HG03103 (cell line): ENCODE measurements at regions not wholly inside any gene's neighbourhood (a gene's known extent, or its start where the extent isn't known, plus 50 kb on each side); places are given as distances from the start of the nearest gene placed in this dataset.

ENCODE experiments used
- ATAC-seq: cut with Tn5 transposase; IDR thresholded peaks from one replicate; pipeline ENCODE4 v1.9.1; 2021; ENCODE audit warnings: low read depth; ENCODE audit not compliant: unreplicated experiment

DNA sequence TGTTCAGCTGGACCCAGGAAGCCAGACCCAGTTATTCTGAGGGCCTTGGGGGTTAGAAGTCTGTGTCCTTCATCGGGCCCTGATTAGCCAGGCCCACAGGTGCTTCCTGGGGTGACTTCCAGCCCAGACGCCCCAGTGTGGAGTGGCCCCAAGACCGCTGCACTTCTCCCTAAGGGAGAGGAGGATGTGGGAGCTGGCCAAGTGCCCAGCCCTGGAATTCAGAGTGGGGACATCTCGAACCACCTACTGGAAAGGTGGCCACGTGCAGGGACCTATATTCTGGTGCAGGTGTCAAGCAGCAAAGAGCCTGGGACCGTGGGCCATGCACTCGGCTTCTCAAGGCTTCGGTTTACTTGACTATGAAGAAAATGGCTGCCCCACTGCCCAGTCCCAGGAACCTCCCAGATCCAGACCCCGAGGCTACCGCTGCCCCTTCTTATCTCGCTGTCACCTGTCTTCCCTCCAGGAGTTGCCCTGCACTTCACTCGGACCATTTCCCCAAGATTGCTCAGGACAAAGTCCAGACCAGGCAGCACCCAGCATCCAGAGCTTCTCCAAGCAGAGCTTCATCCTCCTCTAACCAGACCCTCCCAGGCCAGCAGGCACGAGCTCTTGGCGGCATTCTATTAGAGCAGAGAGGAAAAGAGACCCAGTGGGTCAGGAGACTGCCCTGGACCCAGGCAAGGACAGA lies 142.8 kb upstream of the ID2 start:
- ATAC-seq: no peak

DNA sequence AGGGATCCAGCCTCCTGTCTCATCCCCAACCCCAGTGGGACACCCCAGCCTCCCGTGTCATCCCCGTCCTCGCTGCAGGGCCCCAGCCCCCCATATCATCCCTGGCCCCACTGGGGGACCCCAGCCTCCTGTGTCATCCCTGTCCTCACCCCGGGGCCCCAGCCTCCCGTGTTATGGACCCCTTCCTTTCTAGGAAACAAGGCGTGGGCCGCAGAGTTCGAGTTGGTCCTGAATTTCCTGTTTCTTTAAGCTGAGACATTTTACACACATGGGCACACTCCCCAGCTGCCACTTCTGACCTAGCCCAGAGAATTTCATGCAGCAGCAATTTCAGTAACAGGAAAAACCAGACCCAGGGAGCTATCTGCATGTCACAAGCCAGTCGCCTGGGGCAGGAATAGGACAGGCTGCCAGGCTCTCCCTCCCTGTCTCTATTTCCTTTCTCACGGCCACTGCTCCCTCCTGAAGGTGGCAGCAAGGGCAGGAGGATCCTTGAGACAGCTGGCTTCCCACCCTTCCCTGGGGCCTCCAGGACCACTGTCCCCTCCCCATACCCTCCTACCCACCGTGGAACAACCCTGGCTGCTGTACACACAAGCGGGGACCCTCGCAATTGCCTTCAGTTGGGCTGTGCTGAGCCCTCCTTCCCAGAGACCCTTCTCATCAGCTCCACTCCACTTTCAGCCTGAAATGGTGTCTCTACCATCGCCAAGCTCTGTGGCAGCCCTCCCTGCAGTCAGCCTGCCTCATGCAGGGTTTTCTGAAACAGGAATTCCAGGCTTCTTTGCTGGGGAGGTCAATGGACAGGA lies 141.9 kb upstream of the ID2 start:
- no peak for ATAC-seq

DNA sequence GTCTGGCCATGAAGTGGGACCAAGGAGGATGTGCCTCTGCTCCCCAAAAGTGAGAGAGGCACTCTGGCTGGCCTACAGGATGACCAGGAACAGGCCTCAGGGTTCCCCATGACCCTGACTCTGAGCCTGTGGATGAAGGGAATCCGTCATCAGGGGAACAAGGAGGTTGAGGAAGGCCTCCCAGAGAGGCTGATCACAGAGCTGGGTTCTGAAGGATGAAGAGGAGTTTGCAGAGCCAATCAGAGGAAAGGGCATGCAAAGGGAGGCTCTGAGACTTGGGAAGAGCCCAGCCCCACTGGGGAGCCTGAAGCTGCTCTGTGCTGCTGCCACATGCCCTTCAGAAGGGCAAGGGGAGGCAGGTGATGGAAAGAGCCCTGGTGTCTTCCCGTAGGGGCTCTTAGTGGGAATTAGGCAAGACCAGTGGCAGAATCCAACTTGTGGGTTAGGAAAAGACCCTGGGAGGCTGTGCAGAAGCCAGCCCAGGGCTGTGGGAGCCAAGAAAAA lies 141.3 kb upstream of the ID2 start:
- ATAC-seq: no peak

DNA sequence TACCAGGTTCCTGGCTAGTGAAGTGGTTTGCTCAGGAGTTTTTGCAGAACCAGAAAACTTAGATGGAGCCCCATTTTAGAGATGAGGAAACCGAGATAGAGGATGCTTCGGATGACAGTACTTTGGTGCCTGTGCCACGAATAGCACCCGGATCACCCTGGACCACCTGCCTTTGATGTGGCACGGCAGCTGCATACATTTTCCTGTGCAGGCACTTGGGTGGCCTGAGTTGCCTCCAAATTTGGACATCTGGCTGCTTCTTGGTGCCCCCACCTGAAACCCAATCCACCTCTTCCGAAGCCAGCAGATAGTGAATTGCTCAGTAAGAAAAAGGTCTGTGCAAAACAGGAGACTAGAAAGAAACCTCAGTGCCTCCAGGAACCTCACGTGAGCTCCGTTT lies 140.6 kb upstream of the ID2 start:
- ATAC-seq: no peak

DNA sequence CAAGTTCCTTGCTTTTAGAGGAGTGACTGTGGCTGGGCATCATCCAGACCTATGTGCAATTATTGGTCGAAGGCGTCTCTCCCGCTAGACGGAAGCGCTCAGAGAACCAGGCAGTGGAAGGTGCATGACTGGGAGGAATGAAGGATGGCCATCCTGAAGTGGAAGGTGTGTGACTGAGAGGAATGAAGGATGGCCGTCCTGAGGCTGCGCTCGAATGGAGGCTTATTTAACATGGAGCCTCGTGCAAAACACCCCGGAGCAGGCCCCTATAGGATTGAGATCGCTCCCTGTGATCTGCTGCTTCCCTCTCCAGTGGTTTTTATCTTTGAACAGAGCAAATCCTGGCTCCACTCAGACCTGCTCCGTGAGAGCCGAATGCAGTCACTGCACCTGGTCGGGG lies 140.2 kb upstream of the ID2 start:
- ATAC-seq: no peak

DNA sequence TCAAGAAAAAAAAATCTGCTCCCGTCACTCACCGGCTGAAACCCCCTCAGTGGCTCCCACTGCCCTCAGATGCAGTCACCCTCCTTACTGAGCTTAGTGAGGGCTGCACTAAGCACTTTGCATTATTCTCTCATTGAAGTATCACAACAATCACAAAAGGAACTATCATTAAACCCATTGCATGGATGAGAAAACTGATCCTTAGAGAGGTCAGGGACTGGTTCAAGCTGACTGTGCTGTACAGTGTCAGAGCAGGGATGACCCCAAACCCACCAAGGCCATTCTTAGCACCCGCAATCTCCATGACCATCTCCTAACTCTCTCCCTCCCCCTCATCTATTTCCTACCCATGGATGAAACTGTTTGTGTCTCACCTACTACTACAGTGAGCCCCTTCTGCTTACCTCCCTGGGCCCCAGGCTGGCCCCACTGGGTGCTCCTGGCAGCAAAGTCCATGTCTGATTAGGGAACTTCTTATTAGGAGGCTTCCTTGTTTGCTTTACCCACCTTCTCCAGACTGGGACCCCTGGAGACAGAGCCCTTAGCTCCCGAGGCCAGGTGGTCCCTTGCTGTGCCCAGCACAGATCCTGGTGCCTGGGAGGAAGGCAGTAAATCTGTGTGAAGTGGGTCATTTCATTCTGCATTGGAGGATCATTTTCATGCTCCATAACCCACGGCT lies 139.3 kb upstream of the ID2 start:
- ATAC-seq: no peak

DNA sequence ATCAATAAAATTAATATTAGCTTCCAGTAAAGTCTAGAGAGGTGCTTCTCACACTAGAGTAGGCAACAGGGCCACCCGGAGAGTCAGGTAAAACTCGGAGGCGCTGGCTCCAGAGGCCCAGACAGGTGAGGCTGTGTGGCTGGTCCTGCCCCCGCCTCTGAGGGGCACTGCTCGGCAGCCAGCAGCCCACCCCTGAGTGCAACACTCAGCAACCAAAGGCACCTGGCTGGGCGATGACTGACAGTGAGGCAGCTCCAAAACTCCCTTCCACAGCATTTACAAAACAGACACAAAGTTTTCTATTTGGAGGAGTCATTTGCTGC lies 138.8 kb upstream of the ID2 start:
- ATAC-seq: peak; percentile 2

DNA sequence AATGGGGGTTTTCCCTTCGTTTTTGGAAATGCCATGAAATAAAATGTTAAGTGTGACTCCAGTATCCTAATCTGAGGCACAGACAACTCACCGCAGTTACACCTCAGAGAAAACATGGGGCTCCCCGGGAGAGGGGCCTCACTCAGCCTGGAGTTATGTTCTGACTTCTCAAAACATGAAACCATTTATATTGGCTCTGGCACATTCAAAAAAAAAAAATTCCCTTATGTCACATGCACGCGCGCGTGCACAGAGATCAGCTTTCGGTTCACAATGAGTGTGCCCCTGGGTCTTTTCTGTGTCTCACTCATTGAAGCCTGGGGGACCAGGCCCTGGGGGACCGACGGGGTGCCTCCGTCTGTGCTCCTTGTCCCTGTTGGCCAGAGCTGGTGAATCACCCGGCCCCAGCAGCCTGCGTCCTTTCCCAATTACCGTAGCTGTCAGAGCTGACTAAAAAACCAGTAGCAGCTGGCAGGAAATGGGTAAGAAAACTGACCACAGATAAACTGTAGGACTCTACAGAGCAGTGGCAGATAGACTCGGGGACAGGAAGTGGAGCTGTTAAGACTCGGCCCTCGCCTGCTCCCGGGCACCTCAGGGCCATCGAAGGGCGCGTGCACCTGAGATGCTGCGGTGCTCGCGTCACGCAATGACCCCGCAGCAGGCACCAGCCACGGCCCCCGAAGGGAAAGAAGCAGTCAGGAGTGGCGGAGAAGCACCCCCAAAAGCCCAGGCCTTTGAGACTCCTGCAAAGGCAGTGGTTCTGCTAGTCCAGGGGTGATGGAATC lies 138.3 kb upstream of the ID2 start:
- ATAC-seq: peak; percentile 62

DNA sequence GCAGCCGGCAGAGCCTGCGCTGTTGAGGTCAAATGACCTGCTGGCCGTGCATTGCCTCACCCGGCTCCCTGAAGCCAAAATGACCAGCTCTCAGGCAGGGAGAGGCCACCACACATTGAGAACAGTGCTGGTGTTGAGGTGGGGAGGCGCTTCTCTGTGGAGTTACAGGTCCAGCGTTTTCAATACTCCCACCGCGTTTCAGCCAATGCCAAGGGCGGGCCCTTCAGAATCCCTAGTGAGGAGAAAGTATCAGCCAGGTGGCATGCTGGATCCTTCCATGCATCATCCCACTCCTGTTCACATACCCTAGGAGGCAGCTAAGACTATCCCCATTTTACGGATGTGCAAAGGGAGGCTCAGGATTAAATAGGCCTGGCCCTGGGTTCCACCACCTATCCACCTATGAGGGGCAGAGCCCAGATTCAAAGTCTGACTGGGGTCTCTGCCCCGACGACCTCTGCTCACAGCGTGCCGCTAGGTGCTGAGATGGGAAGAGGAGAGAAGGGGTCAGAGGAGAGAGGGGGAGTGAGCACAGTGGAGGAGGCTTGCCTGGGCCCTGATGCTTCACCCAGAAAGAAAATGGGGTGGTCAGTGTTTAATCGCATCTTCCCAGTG lies 137.6 kb upstream of the ID2 start:
- no peak for ATAC-seq

DNA sequence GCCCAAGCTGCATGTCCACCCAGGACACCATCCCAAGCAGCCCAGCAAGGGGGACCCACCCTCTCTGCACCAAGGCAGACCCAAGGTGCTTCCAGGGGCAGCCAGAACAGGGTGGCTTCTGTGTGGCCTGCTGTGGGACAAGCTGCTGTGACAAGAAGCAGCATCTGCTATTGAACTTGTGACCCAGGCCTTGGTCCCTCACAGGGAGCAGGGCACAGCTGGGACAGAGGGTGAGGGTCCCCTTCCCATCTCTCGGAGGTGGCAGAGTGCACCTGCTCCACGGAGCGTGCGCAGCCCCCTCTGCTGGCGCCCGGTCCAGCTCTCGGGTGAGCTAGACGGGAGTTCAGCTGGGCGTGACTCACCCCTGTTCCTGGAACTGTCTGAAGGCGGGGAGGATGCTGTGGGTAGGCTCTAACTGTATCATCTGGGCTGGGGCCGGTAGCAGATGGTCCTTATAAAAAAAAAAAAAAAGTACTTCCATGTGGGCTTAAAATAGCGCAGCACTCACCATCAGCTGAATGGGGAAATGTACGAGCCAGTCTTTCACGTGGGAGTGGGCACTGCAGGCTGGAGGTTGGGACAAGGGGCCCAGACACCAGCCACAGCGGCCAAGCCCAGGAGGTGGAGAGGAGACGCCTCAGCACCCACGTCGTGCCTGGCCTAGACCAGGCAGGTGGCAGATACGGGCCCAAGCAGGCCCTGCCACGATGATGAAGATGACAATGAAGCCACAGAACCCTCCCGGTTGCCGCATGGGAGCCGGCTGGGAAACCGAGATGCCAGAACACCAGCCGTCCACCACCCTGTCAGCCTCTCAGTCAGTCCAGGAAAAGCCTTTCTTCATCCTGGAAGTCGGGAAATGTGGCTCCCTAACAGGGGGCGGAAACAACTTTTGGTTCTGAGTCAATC lies 136.8 kb upstream of the ID2 start:
- peak; percentile 56 for ATAC-seq

DNA sequence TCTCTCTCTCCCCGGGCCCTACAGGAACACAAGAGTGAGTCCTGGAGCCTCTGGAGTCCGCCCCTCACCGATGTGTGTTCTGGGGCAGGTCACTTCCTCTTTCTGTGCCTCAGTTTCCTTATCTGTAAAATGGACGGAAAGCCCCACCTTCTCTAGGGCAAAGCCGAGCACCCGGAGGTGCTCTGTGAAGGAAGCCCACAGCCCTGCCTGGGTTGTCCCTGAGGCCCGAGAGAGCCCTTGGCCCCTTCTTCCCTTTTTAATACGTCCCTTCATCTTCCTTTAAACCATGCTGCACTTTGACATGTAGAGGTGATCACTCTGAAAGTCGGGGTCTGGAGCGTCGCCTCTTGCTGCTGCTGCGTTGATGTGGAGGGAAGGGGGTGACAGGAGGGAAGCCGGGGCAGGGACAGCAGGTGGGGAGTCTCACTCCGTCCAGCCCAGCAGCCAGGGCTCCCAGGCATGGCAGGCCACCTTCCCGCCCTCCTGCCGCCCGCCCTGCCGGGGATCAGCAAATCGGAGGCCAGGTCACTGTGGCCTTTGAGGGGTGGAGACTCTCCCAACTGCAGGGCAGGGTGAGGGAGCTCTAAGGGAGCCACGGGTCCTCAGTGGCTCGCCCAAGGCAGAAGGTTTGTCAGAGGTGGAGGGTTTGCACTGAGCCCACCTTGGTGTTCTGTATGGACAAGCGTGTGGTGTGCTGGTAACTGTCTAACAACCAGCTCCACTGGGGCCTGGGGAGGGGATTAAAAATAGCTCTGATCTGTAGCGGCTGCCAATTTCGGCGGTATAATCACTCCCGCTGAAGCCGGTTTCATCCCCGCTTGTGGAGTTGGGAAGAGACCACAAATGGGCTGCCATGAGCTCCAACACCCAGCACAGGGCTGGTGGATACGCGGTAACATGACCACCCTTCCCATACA lies 135.9 kb upstream of the ID2 start:
- no peak for ATAC-seq

DNA sequence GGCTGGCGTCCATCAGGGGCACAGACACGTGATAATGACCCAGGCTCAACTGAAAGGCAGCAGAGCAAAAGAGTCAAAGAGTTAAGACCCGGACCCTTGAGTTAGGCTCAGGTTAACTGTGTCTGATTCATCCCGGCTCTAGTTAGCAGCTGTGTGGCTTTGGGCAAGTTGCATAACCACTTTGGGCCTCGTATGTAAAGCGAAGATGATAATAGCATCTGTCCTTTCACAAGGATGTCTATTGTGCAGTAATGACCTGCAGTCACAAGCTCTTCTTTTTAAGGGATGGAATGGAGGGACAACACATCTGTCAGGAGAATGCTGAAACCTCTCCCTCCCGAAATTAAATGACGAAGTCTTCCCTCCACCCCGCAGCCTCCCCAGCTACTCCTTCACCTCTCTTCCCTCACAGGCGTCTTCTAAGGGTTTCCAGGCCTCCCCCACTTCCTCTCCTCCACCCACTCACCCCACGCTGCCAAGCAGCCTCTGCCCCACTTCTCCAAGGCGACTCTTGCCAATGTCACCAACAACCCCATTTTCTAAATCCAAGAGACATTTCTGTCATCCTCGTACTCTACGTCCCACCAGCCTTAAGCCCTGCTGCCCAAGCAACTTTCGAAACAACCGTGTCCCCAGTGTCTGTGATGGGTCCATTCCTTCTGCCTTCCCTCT lies 135.1 kb upstream of the ID2 start:
- ATAC-seq: no peak

DNA sequence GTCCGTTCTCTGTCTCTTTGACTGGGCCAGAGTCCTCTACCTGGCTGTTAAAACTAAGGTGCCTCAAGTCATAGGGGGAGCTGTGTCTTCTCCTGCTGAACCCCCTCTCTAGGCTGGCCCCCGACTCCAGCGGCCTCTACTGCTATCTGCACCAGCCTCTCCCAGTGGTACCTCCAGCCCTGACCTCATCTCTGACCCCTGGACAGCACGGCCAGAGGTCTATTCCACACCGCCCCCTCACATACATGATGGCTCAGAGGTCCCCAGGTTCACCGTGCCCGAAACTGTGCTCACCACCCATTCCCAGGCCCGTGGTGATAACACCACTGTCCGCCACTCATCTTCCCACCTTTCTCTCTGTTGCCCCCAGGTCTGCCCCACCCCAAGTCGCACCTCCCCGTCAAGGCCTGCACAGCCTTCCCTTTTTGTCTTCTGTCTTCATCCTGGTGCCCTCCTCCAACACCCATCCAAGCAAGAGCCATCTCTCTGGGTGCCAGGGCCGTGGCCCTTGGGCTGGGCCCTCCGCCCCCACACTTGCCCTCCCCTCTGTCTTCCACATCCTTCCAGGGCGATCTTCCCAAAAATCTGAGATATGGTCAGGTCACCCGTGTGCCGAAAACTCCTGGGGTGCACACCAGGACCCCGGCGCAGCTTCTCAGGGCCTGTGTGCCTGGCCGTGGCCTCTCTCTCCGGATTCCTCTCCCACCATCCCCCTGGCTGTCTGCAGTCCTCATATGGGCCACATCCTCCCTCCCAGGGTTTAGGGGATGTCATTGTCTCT lies 134.4 kb upstream of the ID2 start:
- no peak for ATAC-seq

DNA sequence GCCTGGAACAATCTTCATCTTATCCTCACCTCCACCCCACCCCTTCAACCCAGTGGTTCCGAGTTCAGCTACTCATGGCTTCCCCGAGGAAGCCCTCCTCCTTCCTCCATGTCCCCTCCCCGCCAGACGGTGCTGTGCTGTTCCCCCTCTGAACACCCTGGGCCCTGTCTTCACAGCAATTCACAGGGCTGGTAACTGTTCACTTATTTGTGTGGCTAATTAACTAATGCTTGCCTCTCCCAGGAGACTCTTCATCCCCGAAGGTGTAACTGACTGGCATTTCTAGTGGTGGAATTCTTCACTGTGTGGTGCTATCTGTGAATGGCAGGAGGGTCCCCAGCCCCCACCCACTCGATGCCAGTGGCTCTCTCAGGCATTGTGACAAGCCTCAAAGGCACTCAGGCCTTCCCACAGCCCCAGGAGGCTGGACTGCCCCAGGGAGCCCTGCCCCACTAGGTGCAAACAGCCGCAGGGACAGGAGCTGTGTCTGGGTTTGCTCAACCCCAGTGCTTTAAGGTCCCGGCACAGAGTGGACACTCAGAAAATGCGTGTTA lies 133.7 kb upstream of the ID2 start:
- no peak for ATAC-seq

DNA sequence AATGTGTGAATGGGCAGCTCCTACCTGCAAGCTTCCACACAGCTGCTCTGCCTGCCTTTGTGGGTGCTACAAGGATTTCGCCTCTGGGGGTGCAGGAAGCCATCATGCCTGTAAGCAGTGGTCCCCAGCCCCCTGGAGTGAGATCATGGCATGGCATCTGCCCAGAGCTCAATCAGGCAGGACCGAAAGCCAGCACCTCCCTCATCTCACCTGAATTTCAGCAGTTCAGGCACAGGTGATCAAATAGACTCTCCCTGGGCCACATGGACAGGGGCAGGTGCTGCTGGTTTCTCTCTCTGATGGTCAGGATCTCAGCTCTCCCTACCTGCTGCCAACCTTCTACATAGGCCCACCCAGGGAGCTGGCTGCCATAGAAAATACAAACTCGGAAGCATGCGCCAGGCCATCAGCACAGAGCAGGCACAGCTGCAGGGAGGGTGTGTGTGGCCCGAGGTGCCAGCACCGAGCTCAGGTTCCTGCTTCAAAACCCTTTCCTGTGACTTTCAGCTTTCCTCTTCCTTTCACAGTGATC lies 133.2 kb upstream of the ID2 start:
- ATAC-seq: no peak

DNA sequence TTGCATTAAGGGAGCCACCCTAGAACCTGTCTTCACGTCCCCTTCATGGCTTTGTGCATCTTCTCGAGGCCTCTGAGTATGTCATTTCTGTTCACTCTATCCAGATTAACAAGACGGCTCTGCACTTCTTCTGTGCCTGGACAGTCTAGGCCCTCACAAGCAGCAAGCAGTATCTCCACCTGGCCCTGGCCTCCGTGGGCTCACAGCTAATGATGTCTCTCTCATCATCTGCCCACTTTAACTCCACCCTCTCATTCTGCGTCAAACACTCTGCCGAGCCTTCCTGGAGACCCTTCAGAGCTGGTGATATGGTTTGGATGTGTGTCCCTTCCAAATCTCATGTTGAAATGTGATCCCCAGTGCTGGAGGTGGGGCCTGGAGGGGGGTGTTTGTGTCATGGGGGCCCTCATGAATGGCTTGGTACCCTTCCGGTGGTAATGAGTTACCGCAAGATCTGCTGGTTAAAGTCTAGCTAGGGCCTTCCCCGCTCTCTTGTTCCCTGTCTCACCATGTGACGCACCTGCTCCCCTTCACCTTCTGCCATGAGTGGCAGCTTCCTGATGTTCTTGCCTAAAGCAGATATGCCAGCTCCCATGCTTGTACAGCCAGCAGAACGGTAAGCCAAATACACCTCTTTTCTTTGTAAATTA lies 132.5 kb upstream of the ID2 start:
- no peak for ATAC-seq
